Suppressor macrophage (primary cell): ENCODE measurements at regions not wholly inside any gene's neighbourhood (a gene's known extent, or its start where the extent isn't known, plus 50 kb on each side); places are given as distances from the start of the nearest gene placed in this dataset.
"Not testable (repeated sequence)": the region's sequence is repeated elsewhere in the genome, so short reads cannot be mapped to it uniquely, and the experiment has no call there.

Experiments used
- DNase-seq, 4 experiments: peaks; one replicate each; pipeline ENCODE4 v3.0.0-alpha.2; 2020 to 2022

DNA sequence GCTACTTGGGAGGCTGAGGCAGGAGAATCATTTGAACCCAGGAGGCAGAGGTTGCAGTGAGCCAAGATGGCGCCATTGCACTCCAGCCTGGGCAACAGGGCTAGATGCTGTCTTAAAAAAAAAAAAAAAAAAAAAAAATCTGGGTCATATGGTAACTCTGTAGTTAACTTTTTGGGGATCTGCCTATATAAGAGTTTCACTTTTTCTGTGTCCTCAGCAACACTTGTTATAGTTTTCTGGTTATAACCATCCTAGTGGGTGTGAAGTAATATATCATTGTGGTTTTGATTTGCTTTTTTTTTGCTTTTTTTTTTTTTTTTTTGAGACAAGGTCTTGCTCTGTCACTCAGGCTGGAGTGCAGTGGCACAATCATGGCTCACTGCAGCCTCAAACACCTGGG, 54.3 kb upstream of the SHB start:
- DNase-seq: not testable (repeated sequence)

DNA sequence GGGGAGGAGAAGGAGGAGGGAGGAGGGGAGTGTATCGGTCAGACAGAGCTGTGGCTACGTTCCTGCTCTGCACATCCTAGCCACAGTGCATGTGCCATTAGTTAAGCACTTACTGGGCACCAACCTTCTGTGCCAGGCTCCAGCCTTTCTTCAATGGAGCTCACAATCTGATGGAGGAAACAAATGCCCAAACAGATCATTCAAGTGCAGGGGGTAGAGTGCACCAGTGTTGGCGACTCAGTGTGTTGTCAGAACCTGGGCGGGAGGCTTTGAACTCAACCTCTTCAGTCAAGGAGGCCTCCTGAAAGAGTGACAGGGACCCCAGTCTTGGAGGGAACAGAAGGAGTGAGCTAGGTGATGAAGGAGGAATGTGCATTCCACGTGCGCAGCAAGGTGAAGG, 51.9 kb upstream of the SHB start:
- DNase-seq: no peak

DNA sequence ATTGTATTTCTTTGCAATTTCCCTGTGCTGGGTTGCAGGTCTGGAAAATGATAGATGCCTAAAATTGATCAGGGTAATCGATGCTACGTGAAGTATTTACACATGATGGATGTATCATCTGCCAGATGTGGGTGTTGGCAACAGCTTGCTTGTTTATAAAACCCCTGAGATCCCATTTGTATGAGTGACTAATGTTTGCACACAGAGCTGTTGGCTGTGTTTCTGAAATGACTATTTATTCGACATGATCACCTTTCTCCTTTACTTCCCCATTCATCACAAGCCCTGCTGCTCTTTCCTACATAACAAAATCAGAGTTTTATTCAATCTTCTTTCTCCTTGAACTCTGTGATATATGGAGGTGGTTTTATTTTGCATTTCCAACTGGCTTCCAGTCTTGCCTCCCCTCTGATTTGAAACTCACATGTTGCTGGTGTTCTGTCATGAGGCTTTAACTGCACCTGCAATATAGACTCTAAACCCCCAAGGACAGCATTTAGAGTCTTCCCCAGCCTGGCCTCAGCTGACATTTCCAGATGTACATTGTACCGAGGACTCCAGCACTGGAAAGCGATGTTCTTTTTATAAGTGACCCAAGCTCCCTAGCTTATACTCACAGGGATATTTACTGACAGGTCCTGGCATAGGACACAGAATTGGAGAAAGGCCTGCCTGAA, 50.7 kb upstream of the SHB start:
- DNase-seq: no peak

DNA sequence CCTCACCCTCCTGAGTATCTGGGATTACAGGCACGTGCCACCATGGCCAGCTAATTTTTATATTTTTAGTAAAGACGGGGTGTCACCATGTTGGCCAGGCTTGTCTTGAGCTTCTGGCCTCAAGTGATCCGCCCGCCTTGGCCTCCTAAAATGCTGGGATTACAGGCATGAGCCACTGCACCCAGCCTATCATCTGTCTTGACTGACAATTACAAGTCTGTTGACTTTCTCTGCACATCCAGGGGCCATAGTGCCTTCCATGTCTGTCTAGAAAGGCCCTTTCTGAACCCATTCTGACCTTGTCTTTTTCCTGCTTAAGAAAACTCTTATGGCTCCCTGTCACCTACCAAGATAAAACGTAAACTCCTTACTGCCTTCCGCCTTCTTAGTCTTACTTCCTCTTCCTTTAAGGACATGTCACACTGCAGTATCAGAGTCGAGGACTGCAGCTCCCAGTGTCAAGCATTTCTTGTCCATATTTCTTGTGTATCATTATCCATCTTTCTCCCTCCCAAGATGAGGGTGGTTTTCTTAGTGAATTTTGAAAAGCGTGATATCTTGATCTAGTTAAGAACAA, 49.9 kb upstream of the SHB start:
- DNase-seq: peak; percentile 16 to 69 (median 46)
